Esophagus squamous epithelium (tissue), 5 donors: ENCODE measurements at regions not wholly inside any gene's neighbourhood (a gene's known extent, or its start where the extent isn't known, plus 50 kb on each side); places are given as distances from the start of the nearest gene placed in this dataset.

Source experiments
- DNase-seq: peaks from one replicate; lab custom pipeline; 2025; lab: John Stamatoyannopoulos, UW
- H3K27ac ChIP-seq, 4 donors: fragments of 200-600 bp; sonication (generic); one replicate each; pipeline ENCODE4 v1.5.1; 2016 to 2019; ENCODE audit warnings: mild to moderate bottlenecking in 1 of 4
- H3K27me3 ChIP-seq, 4 donors: fragments of 200-600 bp; sonication (generic); 1 replicate in 3 of 4; 2 replicates in 1 of 4; pipeline versions ENCODE4 v1.5.1 to v1.6.0; 2017 to 2021; ENCODE audit warnings: antibody characterized with exemption in 1 of 4
- H3K36me3 ChIP-seq, 3 donors: fragments of 200-600 bp; sonication (generic); one replicate each; pipeline ENCODE4 v1.5.1; 2016 to 2019
- H3K4me1 ChIP-seq, 3 donors: fragments of 200-600 bp; sonication (generic); one replicate each; pipeline ENCODE4 v1.5.1; 2017 to 2019
- H3K4me3 ChIP-seq, 4 donors: fragments of 200-600 bp; sonication (generic); 1 replicate in 3 of 4; 2 replicates in 1 of 4; pipeline ENCODE4 v1.5.1; 2016 to 2019; ENCODE audit warnings: mild to moderate bottlenecking in 2 of 4, moderate library complexity in 1 of 4
- H3K9me3 ChIP-seq, 3 donors: fragments of 200-600 bp; sonication (generic); one replicate each; pipeline ENCODE4 v1.5.1; 2016 to 2019
- CTCF ChIP-seq, 6 experiments: fragments of 450-650 bp in 4 of 6; fragments of 200-600 bp in 2 of 6; sonication (generic) in 2 of 6; IDR thresholded peaks; one replicate each; pipeline ENCODE4 v1.5.1; 2016 to 2019; ENCODE audit warnings: antibody characterized with exemption in 6 of 6, mild to moderate bottlenecking in 4 of 6, moderate library complexity in 4 of 6
- POLR2A ChIP-seq, 4 donors: fragments of 450-650 bp; IDR thresholded peaks; one replicate each; pipeline ENCODE4 v1.6.1; 2017; ENCODE audit warnings: antibody characterized with exemption in 4 of 4, mild to moderate bottlenecking in 4 of 4, moderate library complexity in 3 of 4
- WGBS, 2 donors: methylation state at CpG; one replicate each; pipeline ENCODE4 v1.1.5; 2018; 5-methylcytosine and 5-hydroxymethylcytosine counted together
- intact Hi-C: fragments of 100-400 bp; cut with DNase I; formaldehyde crosslinking; loops from one replicate; pipeline ENCODE4 v1.15.0; 2022
- donor health status: DM: yes; HTN: yes; CAD: no.

- no peaks in the 10 kb centered on the region for H3K27me3 ChIP-seq
- intact Hi-C loops = no loop called here
- TF ChIP-seq CTCF (IDR thresholded peaks at IDR 0.05) (no peak), POLR2A (IDR thresholded peaks at IDR 0.05) (no peak)
- WGBS, 2 donors = 75 to 87% methylated on average over 3 of the region's 3 CpGs
- no peak for DNase-seq
- no peaks in the 10 kb centered on the region for H3K36me3 ChIP-seq
- H3K9me3 ChIP-seq = no peaks in the 10 kb centered on the region
- no peaks in the 10 kb centered on the region for H3K4me1 ChIP-seq
- H3K4me3 ChIP-seq = no peak overlapping the region
- H3K27ac ChIP-seq = no peak overlapping the region
These were observed 361.9 kb upstream of the CHST9 start for GRCh38 chr18:27546991-27547390.

- TF ChIP-seq POLR2A (IDR thresholded peaks at IDR 0.05) = no peak
- no peak for TF ChIP-seq CTCF (IDR thresholded peaks at IDR 0.05)
- H3K36me3 ChIP-seq = no peaks in the 10 kb centered on the region
- intact Hi-C loops = no loop called here
- no peaks in the 10 kb centered on the region for H3K4me1 ChIP-seq
- no peaks in the 10 kb centered on the region for H3K27me3 ChIP-seq
- no peak for DNase-seq
- H3K9me3 ChIP-seq = no peaks in the 10 kb centered on the region
- H3K27ac ChIP-seq = no peak overlapping the region
- H3K4me3 ChIP-seq = no peak overlapping the region
These were observed 359.1 kb upstream of the CHST9 start for GRCh38 chr18:27544206-27544605.

- no peak overlapping the region for H3K27ac ChIP-seq
- no peak for DNase-seq
- H3K4me1 ChIP-seq = no peaks in the 10 kb centered on the region
- TF ChIP-seq CTCF (IDR thresholded peaks at IDR 0.05) (no peak), POLR2A (IDR thresholded peaks at IDR 0.05) (no peak)
- 83 to 88% methylated on average over 3 of the region's 3 CpGs for WGBS, 2 donors
- no peaks in the 10 kb centered on the region for H3K36me3 ChIP-seq
- H3K27me3 ChIP-seq = no peaks in the 10 kb centered on the region
- H3K4me3 ChIP-seq = no peak overlapping the region
- H3K9me3 ChIP-seq = no peaks in the 10 kb centered on the region
- intact Hi-C loops = no loop called here
These were observed 356.2 kb upstream of the CHST9 start for GRCh38 chr18:27541293-27541692.

GRCh38 chr18:27540111-27540510 lies 355.0 kb upstream of the CHST9 start:
- Histone ChIP-seq H3K27me3 (no peaks in the 10 kb centered on the region), H3K9me3 (no peaks in the 10 kb centered on the region), H3K4me3 (no peak overlapping the region), H3K27ac (no peak overlapping the region), H3K36me3 (no peaks in the 10 kb centered on the region), H3K4me1 (no peaks in the 10 kb centered on the region)
- TF ChIP-seq CTCF (IDR thresholded peaks at IDR 0.05) = no peak
- 13 to 18% methylated on average over 6 of the region's 6 CpGs for WGBS, 2 donors
- no peak for DNase-seq
- intact Hi-C loops = no loop called here

GRCh38 chr18:27528925-27529521 lies 343.9 kb upstream of the CHST9 start:
- TF ChIP-seq POLR2A (IDR thresholded peaks at IDR 0.05) = no peak
- intact Hi-C loops = no loop called here
- no peak overlapping the region for H3K27ac ChIP-seq
- H3K27me3 ChIP-seq = no peaks in the 10 kb centered on the region
- WGBS, 2 donors = 76 to 83% methylated on average over 2 of the region's 2 CpGs
- no peaks in the 10 kb centered on the region for H3K36me3 ChIP-seq
- no peak overlapping the region for H3K4me3 ChIP-seq
- H3K4me1 ChIP-seq = peaks cover 0 to 5% (median 0%) of the 10 kb centered on the region in 3 donors
- no peaks in the 10 kb centered on the region for H3K9me3 ChIP-seq
- DNase-seq = no peak

GRCh38 chr18:27527856-27528255 lies 342.7 kb upstream of the CHST9 start:
- no peaks in the 10 kb centered on the region for H3K27me3 ChIP-seq
- intact Hi-C loops = no loop called here
- WGBS, 2 donors = 20 to 29% methylated on average over 3 of the region's 3 CpGs
- no peak overlapping the region for H3K4me3 ChIP-seq
- no peak for DNase-seq
- TF ChIP-seq CTCF (IDR thresholded peaks at IDR 0.05) (no peak), POLR2A (IDR thresholded peaks at IDR 0.05) (no peak)
- peaks cover 0 to 5% (median 0%) of the 10 kb centered on the region in 3 donors for H3K4me1 ChIP-seq
- H3K27ac ChIP-seq = no peak overlapping the region
- no peaks in the 10 kb centered on the region for H3K9me3 ChIP-seq
- H3K36me3 ChIP-seq = no peaks in the 10 kb centered on the region
